GM23338 (cell line): ENCODE measurements at regions not wholly inside any gene's neighbourhood (a gene's known extent, or its start where the extent isn't known, plus 50 kb on each side); places are given as distances from the start of the nearest gene placed in this dataset.

ENCODE experiments used
- ATAC-seq: fragments of 200-7000 bp; cut with Tn5 transposase; 3 replicates; pipeline ENCODE4 v1.9.1; 2020
- DNase-seq: peaks from one replicate; pipeline ENCODE4 v3.0.0-alpha.2; 2015; ENCODE audit warnings: low spot score
- H2AFZ ChIP-seq: fragments of 200-600 bp; sonication (generic); 2 replicates; pipeline ENCODE4 v1.8.0; 2016; ENCODE audit warnings: antibody characterized with exemption, mild to moderate bottlenecking, moderate library complexity
- H3F3A ChIP-seq: fragments of 200-600 bp; sonication (generic); replicated peaks from 2 replicates; pipeline ENCODE4 v1.8.0; 2017; ENCODE audit warnings: antibody characterized with exemption, mixed run types, low read depth
- H3K27ac ChIP-seq: fragments of 200-600 bp; sonication (generic); 2 replicates; pipeline ENCODE4 v1.6.1; 2016; ENCODE audit warnings: low read depth
- H3K27me3 ChIP-seq: fragments of 200-600 bp; sonication (generic); 2 replicates; pipeline ENCODE4 v1.8.0; 2016; ENCODE audit warnings: mild to moderate bottlenecking, mixed run types, moderate library complexity; ENCODE audit not compliant: insufficient read depth
- H3K36me3 ChIP-seq: fragments of 200-600 bp; sonication (generic); 2 replicates; pipeline ENCODE4 v1.8.0; 2016; ENCODE audit warnings: mild to moderate bottlenecking; ENCODE audit not compliant: insufficient read depth
- H3K4me1 ChIP-seq: fragments of 200-600 bp; sonication (generic); 2 replicates; pipeline ENCODE4 v1.8.0; 2016; ENCODE audit warnings: mild to moderate bottlenecking, moderate library complexity; ENCODE audit not compliant: insufficient read depth
- H3K4me2 ChIP-seq: fragments of 200-600 bp; sonication (generic); 2 replicates; pipeline ENCODE4 v1.7.1; 2017; ENCODE audit warnings: mixed run types
- H3K4me3 ChIP-seq: fragments of 200-600 bp; sonication (generic); 2 replicates; pipeline ENCODE4 v1.6.1; 2016; ENCODE audit warnings: mixed run types
- H3K79me2 ChIP-seq: fragments of 200-600 bp; sonication (generic); replicated peaks from 2 replicates; pipeline ENCODE4 v1.8.0; 2017; ENCODE audit warnings: mild to moderate bottlenecking; ENCODE audit not compliant: insufficient read depth
- H3K9me2 ChIP-seq: fragments of 200-600 bp; sonication (generic); 2 replicates; pipeline ENCODE4 v1.8.0; 2017; ENCODE audit not compliant: insufficient read depth
- H4K20me1 ChIP-seq: fragments of 200-600 bp; sonication (generic); replicated peaks from 2 replicates; pipeline ENCODE4 v1.8.0; 2017; ENCODE audit warnings: mild to moderate bottlenecking; ENCODE audit not compliant: insufficient read depth
- H3K27ac Mint-ChIP-seq: 2 replicates; pipeline ENCODE4 v1.8.0; 2020; ENCODE audit warnings: inconsistent platforms, mild to moderate bottlenecking, moderate library complexity, mixed read lengths
- H3K27me3 Mint-ChIP-seq: 3 replicates; pipeline ENCODE4 v1.8.0; 2022; ENCODE audit warnings: low read depth, mild to moderate bottlenecking, moderate library complexity, mixed read lengths, inconsistent platforms; ENCODE audit not compliant: insufficient read depth, poor library complexity
- H3K36me3 Mint-ChIP-seq: 3 replicates; pipeline ENCODE4 v1.8.0; 2021; ENCODE audit warnings: low read depth, mild to moderate bottlenecking, inconsistent platforms, moderate library complexity, mixed read lengths
- H3K4me1 Mint-ChIP-seq: 3 replicates; pipeline ENCODE4 v1.8.0; 2020; ENCODE audit warnings: mild to moderate bottlenecking, inconsistent platforms, mixed read lengths
- H3K4me3 Mint-ChIP-seq: 3 replicates; pipeline ENCODE4 v1.8.0; 2021; ENCODE audit warnings: moderate library complexity, mild to moderate bottlenecking, inconsistent platforms, mixed read lengths
- H3K9me3 Mint-ChIP-seq: 3 replicates; pipeline ENCODE4 v1.8.0; 2020; ENCODE audit warnings: moderate library complexity, mild to moderate bottlenecking, inconsistent platforms, mixed read lengths
- CREB1 ChIP-seq: fragments of 250-450 bp; sonication (Bioruptor Pico); IDR thresholded peaks from 2 replicates; pipeline ENCODE4 v1.5.0; 2020; ENCODE audit warnings: low read depth, mild to moderate bottlenecking, moderate library complexity
- EZH2phosphoT487 ChIP-seq: fragments of 200-600 bp; sonication (generic); IDR thresholded peaks from one replicate; pipeline ENCODE4 v1.8.1; 2018; ENCODE audit warnings: antibody characterized with exemption; ENCODE audit not compliant: unreplicated experiment
- REST ChIP-seq: IDR thresholded peaks from one replicate; pipeline ENCODE4 v1.6.1; 2018; ENCODE audit warnings: antibody characterized with exemption; ENCODE audit not compliant: unreplicated experiment
- STAT1 ChIP-seq: IDR thresholded peaks from one replicate; pipeline ENCODE4 v1.6.1; 2016; ENCODE audit warnings: antibody characterized with exemption; ENCODE audit not compliant: unreplicated experiment
- ZNF114 ChIP-seq: fragments of 250-450 bp; sonication (Bioruptor Pico); IDR thresholded peaks from 2 replicates; pipeline ENCODE4 v1.5.0; 2020; ENCODE audit warnings: mild to moderate bottlenecking, moderate library complexity
- ZNF462 ChIP-seq: fragments of 250-450 bp; sonication (Bioruptor Pico); IDR thresholded peaks from 2 replicates; pipeline ENCODE4 v1.5.0; 2020; ENCODE audit warnings: mild to moderate bottlenecking, moderate library complexity

GRCh38 chr2:136357007-136357380, 239.0 kb upstream of the CXCR4 start:
- Histone ChIP-seq H3K4me1 (no peaks in the 10 kb centered on the region), H2AFZ (no peak overlapping the region), H3F3A (no peaks in the 10 kb centered on the region), H3K27me3 (no peaks in the 10 kb centered on the region), H3K9me2 (no peaks in the 10 kb centered on the region; the same call in 1 of the 2 replicates), H3K27ac (no peak overlapping the region), H3K4me3 (no peak overlapping the region), H4K20me1 (no peaks in the 10 kb centered on the region), H3K79me2 (no peaks in the 10 kb centered on the region), H3K4me2 (no peak overlapping the region), H3K36me3 (no peaks in the 10 kb centered on the region)
- no peaks in the 10 kb centered on the region for H3K27me3 Mint-ChIP-seq
- no peak overlapping the region for H3K27ac Mint-ChIP-seq
- H3K36me3 Mint-ChIP-seq, result no peaks in the 10 kb centered on the region
- TF ChIP-seq EZH2phosphoT487, result no peak
- TF ChIP-seq ZNF462 (CRISPR knock-in tag), result no peak
- no peak for TF ChIP-seq REST
- TF ChIP-seq ZNF114, result no peak
- no peak for TF ChIP-seq STAT1
- TF ChIP-seq CREB1 (CRISPR knock-in tag), result no peak
- H3K9me3 Mint-ChIP-seq, result no peaks in the 10 kb centered on the region
- no peak overlapping the region for H3K4me3 Mint-ChIP-seq
- peaks cover 6% of the 10 kb centered on the region; the same call in 2 of the 3 replicates for H3K4me1 Mint-ChIP-seq
- no peak for DNase-seq
- no peak for ATAC-seq
